Suprapubic skin (tissue), 4 donors: ENCODE measurements at regions not wholly inside any gene's neighbourhood (a gene's known extent, or its start where the extent isn't known, plus 50 kb on each side); places are given as distances from the start of the nearest gene placed in this dataset.

Experiments
- DNase-seq, 2 donors: peaks; one replicate each; pipeline ENCODE4 v3.0.0-alpha.2; 2019; ENCODE audit warnings: low spot score in 2 of 2
- H3K27ac ChIP-seq: fragments of 200-600 bp; sonication (generic); one replicate; pipeline ENCODE4 v1.5.1; 2019
- H3K27me3 ChIP-seq: fragments of 200-600 bp; sonication (generic); one replicate; pipeline ENCODE4 v1.5.1; 2019
- H3K36me3 ChIP-seq: fragments of 200-600 bp; sonication (generic); one replicate; pipeline ENCODE4 v1.5.1; 2019
- H3K4me1 ChIP-seq: fragments of 200-600 bp; sonication (generic); one replicate; pipeline ENCODE4 v1.5.1; 2019
- H3K4me3 ChIP-seq: fragments of 200-600 bp; sonication (generic); one replicate; pipeline ENCODE4 v1.5.1; 2019; ENCODE audit warnings: mild to moderate bottlenecking
- H3K9me3 ChIP-seq: fragments of 200-600 bp; sonication (generic); one replicate; pipeline ENCODE4 v1.5.1; 2019
- CTCF ChIP-seq, 2 donors: fragments of 200-600 bp in 1 of 2; fragments of 450-650 bp in 1 of 2; sonication (generic) in 1 of 2; IDR thresholded peaks; one replicate each; pipeline ENCODE4 v1.5.1; 2016 to 2019; ENCODE audit warnings: antibody characterized with exemption in 2 of 2, mild to moderate bottlenecking in 1 of 2, moderate library complexity in 1 of 2
- EP300 ChIP-seq: sonication (generic); formaldehyde crosslinking; IDR thresholded peaks from one replicate; pipeline ENCODE4 v1.6.1; 2017; ENCODE audit warnings: antibody characterized with exemption
- POLR2A ChIP-seq, 2 donors: fragments of 450-650 bp; IDR thresholded peaks; one replicate each; pipeline ENCODE4 v1.6.1; 2017; ENCODE audit warnings: antibody characterized with exemption in 2 of 2, mild to moderate bottlenecking in 2 of 2, moderate library complexity in 2 of 2
- POLR2AphosphoS5 ChIP-seq, 3 donors: sonication (generic); formaldehyde crosslinking; IDR thresholded peaks; one replicate each; pipeline ENCODE4 v1.6.1; 2017; ENCODE audit warnings: antibody characterized with exemption in 3 of 3
- WGBS: methylation state at CpG from one replicate; pipeline ENCODE4 v1.1.5; 2018; 5-methylcytosine and 5-hydroxymethylcytosine counted together

GRCh38 chr4:45693746-45694145, 430.1 kb downstream of the GABRG1 start:
- no peak for DNase-seq
- no peak for TF ChIP-seq POLR2AphosphoS5 (IDR thresholded peaks at IDR 0.05)
- TF ChIP-seq EP300 = no peak
- TF ChIP-seq CTCF (IDR thresholded peaks at IDR 0.05) = no peak
- Histone ChIP-seq H3K4me3 (no peak overlapping the region), H3K27ac (no peak overlapping the region), H3K4me1 (no peaks in the 10 kb centered on the region), H3K27me3 (no peaks in the 10 kb centered on the region), H3K36me3 (no peaks in the 10 kb centered on the region), H3K9me3 (no peaks in the 10 kb centered on the region)

- 62% methylated on average over 4 of the region's 4 CpGs for WGBS
These were observed 431.6 kb downstream of the GABRG1 start for GRCh38 chr4:45692131-45692735.

GRCh38 chr4:45688341-45688740, 435.5 kb downstream of the GABRG1 start:
- no peak for DNase-seq
- WGBS = 18% methylated on average over 2 of the region's 2 CpGs
- Histone ChIP-seq H3K27me3 (no peaks in the 10 kb centered on the region), H3K4me3 (no peak overlapping the region), H3K4me1 (no peaks in the 10 kb centered on the region), H3K9me3 (no peaks in the 10 kb centered on the region), H3K27ac (no peak overlapping the region), H3K36me3 (no peaks in the 10 kb centered on the region)
- TF ChIP-seq POLR2AphosphoS5 (IDR thresholded peaks at IDR 0.05) (no peak), CTCF (IDR thresholded peaks at IDR 0.05) (no peak), EP300 (no peak), POLR2A (IDR thresholded peaks at IDR 0.05) (no peak)

More at GRCh38 chr4:45692131-45692735, 431.6 kb downstream of the GABRG1 start:
- H3K9me3 ChIP-seq = no peaks in the 10 kb centered on the region
- no peaks in the 10 kb centered on the region for H3K4me1 ChIP-seq
- H3K27me3 ChIP-seq = no peaks in the 10 kb centered on the region
- no peak overlapping the region for H3K4me3 ChIP-seq
- DNase-seq = no peak
- H3K36me3 ChIP-seq = no peaks in the 10 kb centered on the region
- TF ChIP-seq CTCF (IDR thresholded peaks at IDR 0.05) (no peak), EP300 (no peak)
- no peak overlapping the region for H3K27ac ChIP-seq

- DNase-seq = no peak
- Histone ChIP-seq H3K4me3 (no peak overlapping the region), H3K36me3 (no peaks in the 10 kb centered on the region), H3K27me3 (no peaks in the 10 kb centered on the region), H3K9me3 (peaks cover 3% of the 10 kb centered on the region), H3K4me1 (no peaks in the 10 kb centered on the region), H3K27ac (no peak overlapping the region)
- WGBS = 72% methylated on average over 2 of the region's 2 CpGs
- TF ChIP-seq POLR2A (IDR thresholded peaks at IDR 0.05) (no peak), POLR2AphosphoS5 (IDR thresholded peaks at IDR 0.05) (no peak), EP300 (no peak), CTCF (IDR thresholded peaks at IDR 0.05) (no peak)
These were observed 444.4 kb downstream of the GABRG1 start for GRCh38 chr4:45679411-45679810.

- Histone ChIP-seq H3K4me3 (no peak overlapping the region), H3K9me3 (no peaks in the 10 kb centered on the region), H3K27ac (no peak overlapping the region), H3K4me1 (no peaks in the 10 kb centered on the region), H3K36me3 (no peaks in the 10 kb centered on the region), H3K27me3 (no peaks in the 10 kb centered on the region)
- TF ChIP-seq EP300 (no peak), POLR2A (IDR thresholded peaks at IDR 0.05) (no peak), POLR2AphosphoS5 (IDR thresholded peaks at IDR 0.05) (no peak), CTCF (IDR thresholded peaks at IDR 0.05) (no peak)
- no peak for DNase-seq
- WGBS = 53% methylated on average over 6 of the region's 6 CpGs
These were observed 455.7 kb downstream of the GABRG1 start for GRCh38 chr4:45668128-45668527.
